ENCODE measurements at regions not wholly inside any gene's neighbourhood (a gene's known extent, or its start where the extent isn't known, plus 50 kb on each side); places are given as distances from the start of the nearest gene placed in this dataset.

DNA sequence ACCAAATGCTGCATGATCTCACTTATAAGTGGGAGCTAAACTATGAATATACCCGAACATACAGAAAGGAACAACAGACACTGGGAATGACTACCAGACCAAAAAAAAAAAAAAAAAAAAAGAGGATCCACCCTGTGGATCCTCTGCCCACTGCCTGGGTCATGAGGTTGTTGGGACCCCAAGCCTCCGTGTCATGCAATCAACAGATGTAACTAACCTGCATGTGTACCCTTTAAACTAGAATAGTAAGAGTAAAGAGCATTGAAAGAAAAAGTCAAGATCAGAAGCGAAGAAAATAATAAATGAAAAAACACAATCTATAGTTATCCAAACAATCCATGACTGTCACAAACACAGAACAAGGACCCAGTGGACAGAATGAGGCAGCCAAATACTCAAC lies 109.5 kb upstream of the TOP3B start:
- no peak for DNase-seq

GRCh38 chr22:22091400-22091878 lies 108.9 kb upstream of the TOP3B start:
- no peak for DNase-seq

- no peak for DNase-seq
Measured at GRCh38 chr22:22090650-22091399, 108.2 kb upstream of the TOP3B start.

DNA sequence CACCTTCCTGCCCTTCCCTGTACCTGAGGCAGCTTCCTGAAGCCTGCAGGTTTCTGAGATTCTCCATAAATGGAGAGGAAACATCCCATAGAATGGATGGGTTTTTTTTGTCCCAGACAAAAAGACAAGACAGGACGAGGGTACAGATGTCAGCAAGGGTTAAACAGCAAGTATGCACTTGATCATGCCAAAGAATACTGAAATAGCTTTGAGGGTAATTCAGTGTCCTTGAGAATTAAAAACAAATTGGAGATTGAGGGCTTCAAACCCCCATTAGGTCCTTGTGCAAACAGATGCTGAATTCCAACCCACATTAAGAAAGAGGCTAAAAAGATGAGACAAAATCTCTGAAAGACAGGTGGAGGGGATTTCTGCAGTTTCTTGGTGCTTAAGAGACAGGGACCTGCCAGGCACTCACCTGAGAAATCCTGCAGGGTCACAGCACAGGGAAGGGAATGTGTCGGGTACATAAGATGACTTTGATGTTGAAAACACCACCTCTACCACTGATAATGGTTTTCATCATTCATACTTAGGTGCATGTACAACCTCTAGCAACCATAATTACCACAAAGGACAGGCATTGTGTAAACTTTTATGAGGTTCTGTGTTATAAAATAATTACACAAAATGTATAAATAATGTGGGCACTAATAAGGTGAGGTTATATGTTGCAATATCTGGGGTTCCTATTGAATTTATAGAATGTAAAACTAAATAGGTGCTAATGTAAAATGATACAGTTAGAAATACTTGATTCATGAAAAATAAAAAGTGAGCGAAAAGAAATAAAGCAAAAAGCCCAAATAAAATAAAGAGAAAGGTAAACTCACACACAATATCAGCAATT lies 107.1 kb upstream of the TOP3B start:
- DNase-seq = no peak

- DNase-seq = no peak
Measured at GRCh38 chr22:22088658-22089458, 106.3 kb upstream of the TOP3B start.

GRCh38 chr22:22087854-22088657 lies 105.5 kb upstream of the TOP3B start:
- no peak for DNase-seq

DNA sequence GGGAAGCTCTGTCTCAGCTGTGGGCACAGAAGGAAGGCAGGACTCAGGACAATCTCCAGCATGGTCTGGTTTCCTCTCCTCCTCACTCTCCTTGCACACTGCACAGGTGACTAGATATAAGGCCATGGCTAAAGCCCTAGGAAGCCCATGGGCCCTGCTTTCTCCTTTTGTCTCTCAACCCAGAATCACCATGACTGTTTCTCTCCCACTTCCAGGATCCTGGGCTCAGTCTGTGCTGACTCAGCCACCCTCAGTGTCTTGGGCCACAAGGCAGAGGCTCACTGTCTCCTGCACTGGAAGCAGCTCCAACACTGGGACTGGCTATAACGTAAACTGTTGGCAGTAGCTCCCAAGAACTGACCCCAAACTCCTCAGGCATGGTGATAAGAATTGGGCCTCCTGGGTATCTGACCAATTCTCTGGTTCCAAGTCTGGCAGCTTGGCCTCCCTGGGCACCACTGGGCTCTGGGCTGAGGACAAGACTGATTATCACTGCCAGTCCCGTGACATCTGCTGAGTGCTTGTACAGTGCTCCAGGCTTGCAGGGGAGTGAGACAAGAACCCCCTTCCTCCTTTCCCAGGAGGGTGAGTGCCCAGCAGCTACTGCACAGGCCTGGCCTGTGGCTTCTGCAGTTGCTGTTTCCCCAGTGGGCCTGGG lies 104.0 kb upstream of the TOP3B start:
- peak; percentile 3 for DNase-seq

DNA sequence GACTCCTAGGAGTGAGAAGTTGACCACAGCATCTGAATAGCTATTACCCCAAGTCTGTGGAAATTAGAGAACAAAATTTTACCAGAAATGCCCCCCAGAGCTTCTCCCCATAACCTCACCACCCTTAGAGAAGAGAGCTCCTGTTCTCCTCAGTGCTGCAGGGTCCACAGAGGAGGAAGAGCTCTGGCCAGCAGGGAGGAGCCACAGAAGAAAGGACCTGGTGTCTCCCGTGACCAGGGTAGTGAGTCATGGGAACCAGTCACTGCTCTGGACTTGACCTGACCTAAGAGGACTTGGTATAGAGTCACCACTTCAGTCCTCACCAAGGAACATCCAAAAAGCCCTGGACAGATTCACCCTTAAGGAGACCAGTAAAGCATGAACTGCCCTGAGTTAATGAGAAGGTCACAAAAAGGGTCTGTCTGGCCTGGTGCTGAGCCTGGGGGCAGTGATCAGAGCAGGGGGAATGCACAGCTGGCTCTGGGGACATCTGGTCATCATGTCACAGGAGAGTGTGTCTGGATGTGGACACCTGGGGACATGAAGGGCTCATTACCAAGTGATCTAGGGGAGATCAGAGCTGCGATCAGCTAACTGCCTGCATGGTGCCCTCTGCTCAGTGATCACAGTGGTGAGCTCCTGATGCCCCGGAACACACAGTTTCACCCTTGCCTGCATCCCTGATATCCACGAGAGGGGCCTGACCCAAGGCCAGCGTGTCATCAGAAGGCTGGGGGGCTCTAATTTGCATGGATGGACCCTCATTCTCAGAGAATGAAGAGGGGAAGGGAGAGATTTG lies 103.3 kb upstream of the TOP3B start:
- peak; percentile 33 for DNase-seq

DNA sequence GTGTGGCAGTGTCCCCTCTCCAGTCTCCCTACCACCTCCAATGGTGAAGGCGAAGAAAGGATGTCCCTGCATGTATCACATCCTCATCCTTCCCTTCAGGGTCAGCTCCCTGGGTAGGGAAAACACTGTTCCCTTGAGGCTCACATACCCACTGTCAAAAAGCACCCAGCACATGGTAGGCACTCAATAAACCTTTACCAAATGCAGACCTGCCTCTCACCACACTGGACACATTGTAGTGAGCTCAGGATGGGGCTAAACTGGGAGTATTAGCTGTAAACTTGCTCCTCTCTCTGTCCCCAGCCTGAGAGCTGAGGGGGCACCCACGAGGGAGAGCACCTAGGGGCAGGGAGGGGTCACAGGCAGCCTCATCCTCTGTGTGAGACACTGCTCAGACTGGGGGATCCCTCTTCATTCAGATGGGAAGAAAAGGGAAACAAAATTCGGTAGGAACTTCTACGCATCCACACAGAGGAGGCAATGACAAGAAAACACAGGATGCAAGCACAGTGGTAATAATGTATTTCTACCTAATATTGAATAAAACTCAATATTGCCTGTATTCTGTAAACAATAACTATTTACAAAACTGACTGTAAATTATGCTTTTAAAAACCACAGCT lies 101.6 kb upstream of the TOP3B start:
- DNase-seq = no peak

DNA sequence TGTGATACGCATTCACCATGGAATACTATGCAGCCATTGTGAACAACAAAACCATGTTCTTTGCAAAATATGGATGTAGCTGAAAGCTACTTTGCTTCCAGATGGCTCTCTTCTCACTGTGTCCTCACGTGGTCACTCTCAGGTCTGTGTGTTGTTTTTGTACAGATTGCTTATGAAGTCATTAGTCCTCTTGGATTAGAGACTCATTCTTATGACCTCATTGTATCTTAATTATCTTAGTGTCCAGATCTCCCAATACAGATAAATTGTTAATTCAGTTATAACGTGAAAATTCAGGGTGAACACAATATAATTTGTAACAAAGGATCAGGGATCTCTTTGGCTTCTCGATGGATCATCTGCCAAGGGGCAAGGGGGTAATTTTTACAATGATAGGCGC lies 100.4 kb upstream of the TOP3B start:
- DNase-seq = no peak

DNA sequence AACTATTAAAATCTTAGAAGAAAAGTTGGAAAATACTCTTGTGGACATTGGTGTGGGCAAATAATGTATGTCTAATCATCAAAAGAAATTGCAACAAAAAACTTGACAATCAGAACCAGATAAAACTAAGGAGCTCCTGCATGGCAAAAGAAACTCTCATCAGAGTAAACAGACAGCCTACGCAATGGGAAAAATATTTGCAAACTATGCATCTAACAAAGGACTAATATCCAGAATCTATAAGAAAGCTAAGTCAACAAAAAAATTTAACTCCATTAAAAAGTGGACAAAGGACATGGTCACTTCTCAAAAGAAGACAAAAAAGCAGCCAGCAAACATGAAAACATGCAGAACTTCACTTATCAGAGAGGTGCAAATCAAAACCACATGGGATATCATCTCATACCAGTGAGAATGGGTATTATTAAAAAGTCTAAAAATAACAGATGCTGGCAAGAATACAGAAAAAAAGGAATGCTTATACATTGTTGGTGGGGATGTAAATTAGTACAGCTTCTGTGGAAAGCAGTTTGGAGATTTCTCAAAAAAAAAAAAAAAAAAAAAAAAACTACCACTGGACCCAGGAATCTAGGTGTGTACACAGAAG lies 99.7 kb upstream of the TOP3B start:
- no peak for DNase-seq

DNA sequence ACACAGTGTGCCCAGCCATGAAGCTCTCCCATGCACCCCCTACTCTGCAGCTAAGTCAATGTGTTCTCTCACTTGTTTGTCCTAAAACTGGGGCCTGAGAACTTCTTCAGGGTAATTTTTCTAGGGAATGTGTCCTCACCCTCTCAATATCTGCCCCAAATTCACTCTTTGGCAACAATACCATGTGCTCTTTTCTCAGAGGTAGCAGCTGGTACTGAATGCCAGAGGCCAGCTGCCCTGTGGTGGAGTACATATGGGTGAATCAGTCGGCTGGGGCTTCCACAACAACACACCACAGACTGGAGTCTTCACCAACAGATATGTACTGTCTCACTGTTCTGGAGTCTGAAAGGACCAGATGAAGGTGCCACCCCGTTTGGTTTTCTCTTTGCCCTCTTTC lies 97.7 kb upstream of the TOP3B start:
- DNase-seq = peak; percentile 8

GRCh38 chr22:22079404-22080148 lies 97.0 kb upstream of the TOP3B start:
- no peak for DNase-seq

DNA sequence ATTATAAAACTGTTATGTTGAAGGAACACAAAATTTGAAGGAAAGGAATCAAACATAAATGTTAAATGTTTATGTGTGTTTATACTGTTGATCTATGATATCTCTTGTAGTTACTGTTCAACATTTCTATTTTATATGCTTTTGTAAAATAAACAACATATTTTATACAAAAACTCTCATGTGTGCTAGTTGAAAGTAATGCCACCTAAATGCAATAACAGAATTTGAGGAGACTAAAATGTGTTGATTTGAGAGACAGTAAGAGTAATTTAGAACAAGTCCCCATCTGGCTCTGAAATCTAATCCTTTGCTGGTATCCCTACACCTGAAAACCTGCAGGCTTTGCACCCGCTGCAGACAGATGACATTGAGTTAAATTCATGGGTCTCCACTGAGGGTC lies 95.7 kb upstream of the TOP3B start:
- no peak for DNase-seq

GRCh38 chr22:22076932-22077703 lies 94.5 kb upstream of the TOP3B start:
- DNase-seq = peak; percentile 68

DNA sequence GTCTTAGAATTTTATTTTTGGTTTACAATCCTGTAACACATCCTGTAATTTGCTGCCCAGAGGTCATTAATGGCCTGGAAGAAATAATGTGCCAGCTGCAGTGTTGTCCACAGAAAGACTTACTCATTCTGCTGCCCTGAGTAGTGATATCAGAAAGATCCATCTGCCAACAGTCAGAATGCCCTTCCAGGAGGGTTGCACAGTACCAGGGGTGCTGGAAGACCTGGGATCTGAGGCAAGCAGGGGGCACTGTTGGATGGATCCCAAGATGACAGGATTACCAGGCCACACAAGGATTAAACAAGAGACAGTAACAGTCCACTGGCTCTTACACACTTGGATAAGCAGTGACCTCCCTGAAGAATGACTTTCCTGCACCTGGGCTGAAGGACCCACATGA lies 93.8 kb upstream of the TOP3B start:
- DNase-seq = no peak

- no peak for DNase-seq
Measured at GRCh38 chr22:22075382-22076163, 93.0 kb upstream of the TOP3B start.

Data from HCEC 1CT (cell line).